ENCODE measurements at regions not wholly inside any gene's neighbourhood (a gene's known extent, or its start where the extent isn't known, plus 50 kb on each side); places are given as distances from the start of the nearest gene placed in this dataset.

DNA sequence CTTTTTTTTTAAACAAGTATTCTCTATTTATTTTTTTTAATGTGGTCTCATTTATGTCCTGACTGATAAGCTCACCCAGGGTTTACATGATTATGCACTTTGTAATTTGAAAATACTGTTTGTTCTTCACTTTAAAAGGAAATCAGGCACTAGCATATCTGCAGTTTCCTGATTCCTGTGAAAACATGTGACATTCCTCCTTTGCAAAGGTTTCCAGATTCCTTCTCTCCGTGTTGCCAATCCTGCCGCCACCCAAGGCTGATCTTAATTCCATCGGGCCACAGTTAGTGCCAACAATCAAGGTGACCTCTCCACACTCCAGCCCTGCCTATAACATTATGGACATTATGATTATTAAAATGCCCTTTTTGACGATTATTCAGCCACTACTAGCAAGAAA lies 225.4 kb downstream of the PCDH7 start:
- Histone ChIP-seq H3K4me1 (ENCODE audit: control insufficient read depth, extremely low read depth, insufficient read depth, low read length) (no peaks in the 10 kb centered on the region), H3K4me2 (ENCODE audit: extremely low read depth, insufficient read depth, low read length) (no peak overlapping the region), H3K27me3 (ENCODE audit: control insufficient read depth, insufficient read depth, low read length) (no peaks in the 10 kb centered on the region), H2AFZ (ENCODE audit: low read length) (no peak overlapping the region), H3K9me3 (ENCODE audit: control insufficient read depth, insufficient read depth, low read depth, low read length) (no peaks in the 10 kb centered on the region), H3K79me2 (ENCODE audit: control insufficient read depth, insufficient read depth, low read length) (no peaks in the 10 kb centered on the region), H4K20me1 (ENCODE audit: control insufficient read depth, extremely low read depth, insufficient read depth, low read length) (no peaks in the 10 kb centered on the region), H3K4me3 (replicated peaks in 1 of 4; ENCODE audit: control extremely low read depth in 1 of 4, insufficient read depth in 1 of 4, low read depth in 3 of 4, low read length in 4 of 4) (no peak overlapping the region), H3K9ac (ENCODE audit: insufficient read depth, low read length) (no peak overlapping the region), H3K27ac (ENCODE audit: insufficient read depth, low read length) (no peak overlapping the region), H3K36me3 (ENCODE audit: control insufficient read depth, insufficient read depth, low read length) (no peaks in the 10 kb centered on the region)
- DNase-seq (ENCODE audit: low read depth in 2 of 2): peak; percentile 5 to 75
- no peak for TF ChIP-seq EZH2 (IDR thresholded peaks at IDR 0.05; ENCODE audit: low read length, missing control alignments)

DNA sequence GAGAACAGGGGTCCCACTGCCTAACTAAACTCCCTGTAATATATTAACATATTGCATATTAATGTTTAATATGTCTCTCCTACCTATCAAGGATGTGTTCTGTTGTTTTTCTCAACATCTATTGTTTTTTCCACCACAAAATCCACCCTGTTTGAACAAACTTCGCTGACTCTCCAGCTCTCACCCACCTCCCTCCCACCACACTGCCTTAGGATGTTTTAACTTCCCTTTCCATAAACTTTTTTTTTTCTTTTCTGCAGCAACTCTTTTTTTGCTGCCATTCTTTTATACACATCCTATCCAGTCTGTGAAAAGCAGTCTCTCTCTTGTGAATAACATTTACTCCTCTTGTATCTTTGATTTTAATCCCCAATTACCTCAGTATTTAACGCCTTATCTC lies 226.1 kb downstream of the PCDH7 start:
- H3K4me1 ChIP-seq (ENCODE audit: control insufficient read depth, extremely low read depth, insufficient read depth, low read length): no peaks in the 10 kb centered on the region
- no peak overlapping the region for H2AFZ ChIP-seq (ENCODE audit: low read length)
- no peaks in the 10 kb centered on the region for H3K79me2 ChIP-seq (ENCODE audit: control insufficient read depth, insufficient read depth, low read length)
- TF ChIP-seq EZH2 (IDR thresholded peaks at IDR 0.05; ENCODE audit: low read length, missing control alignments): no peak
- TF ChIP-seq, protein P1, sequence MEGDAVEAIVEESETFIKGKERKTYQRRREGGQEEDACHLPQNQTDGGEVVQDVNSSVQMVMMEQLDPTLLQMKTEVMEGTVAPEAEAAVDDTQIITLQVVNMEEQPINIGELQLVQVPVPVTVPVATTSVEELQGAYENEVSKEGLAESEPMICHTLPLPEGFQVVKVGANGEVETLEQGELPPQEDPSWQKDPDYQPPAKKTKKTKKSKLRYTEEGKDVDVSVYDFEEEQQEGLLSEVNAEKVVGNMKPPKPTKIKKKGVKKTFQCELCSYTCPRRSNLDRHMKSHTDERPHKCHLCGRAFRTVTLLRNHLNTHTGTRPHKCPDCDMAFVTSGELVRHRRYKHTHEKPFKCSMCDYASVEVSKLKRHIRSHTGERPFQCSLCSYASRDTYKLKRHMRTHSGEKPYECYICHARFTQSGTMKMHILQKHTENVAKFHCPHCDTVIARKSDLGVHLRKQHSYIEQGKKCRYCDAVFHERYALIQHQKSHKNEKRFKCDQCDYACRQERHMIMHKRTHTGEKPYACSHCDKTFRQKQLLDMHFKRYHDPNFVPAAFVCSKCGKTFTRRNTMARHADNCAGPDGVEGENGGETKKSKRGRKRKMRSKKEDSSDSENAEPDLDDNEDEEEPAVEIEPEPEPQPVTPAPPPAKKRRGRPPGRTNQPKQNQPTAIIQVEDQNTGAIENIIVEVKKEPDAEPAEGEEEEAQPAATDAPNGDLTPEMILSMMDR (conservative IDR thresholded peaks at IDR 0.05 in 1 of 2, IDR thresholded peaks at IDR 0.05 in 1 of 2; ENCODE audit: low read depth in 1 of 2, low read length in 2 of 2): no peak
- H3K4me3 ChIP-seq (replicated peaks in 1 of 4; ENCODE audit: control extremely low read depth in 1 of 4, insufficient read depth in 1 of 4, low read depth in 3 of 4, low read length in 4 of 4): no peak overlapping the region
- DNase-seq (ENCODE audit: low read depth in 2 of 2): no peak
- H3K27ac ChIP-seq (ENCODE audit: insufficient read depth, low read length): no peak overlapping the region
- H3K9me3 ChIP-seq (ENCODE audit: control insufficient read depth, insufficient read depth, low read depth, low read length): no peaks in the 10 kb centered on the region
- H4K20me1 ChIP-seq (ENCODE audit: control insufficient read depth, extremely low read depth, insufficient read depth, low read length): no peaks in the 10 kb centered on the region
- H3K27me3 ChIP-seq (ENCODE audit: control insufficient read depth, insufficient read depth, low read length): no peaks in the 10 kb centered on the region
- H3K4me2 ChIP-seq (ENCODE audit: extremely low read depth, insufficient read depth, low read length): no peak overlapping the region
- no peak overlapping the region for H3K9ac ChIP-seq (ENCODE audit: insufficient read depth, low read length)
- H3K36me3 ChIP-seq (ENCODE audit: control insufficient read depth, insufficient read depth, low read length): no peaks in the 10 kb centered on the region

DNA sequence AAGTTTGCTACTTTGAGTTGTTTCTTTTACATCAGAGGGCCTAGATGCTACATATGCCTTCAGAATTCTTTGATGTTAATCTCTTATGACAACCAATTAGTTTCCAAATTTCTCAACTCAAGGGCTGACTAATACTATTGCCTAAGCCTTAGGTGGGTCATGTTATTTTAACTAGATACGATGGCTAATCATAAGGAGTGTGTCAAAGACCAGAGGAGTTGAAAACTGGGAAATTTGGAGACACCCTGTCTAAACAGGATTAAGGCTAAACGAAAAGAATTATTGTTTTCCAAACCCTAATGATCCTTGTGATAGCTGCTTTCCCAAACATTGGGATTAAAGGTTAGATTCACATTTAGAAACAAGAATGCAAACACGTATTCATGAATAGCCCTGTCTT lies 228.5 kb downstream of the PCDH7 start:
- Histone ChIP-seq H3K27ac (ENCODE audit: insufficient read depth, low read length) (no peak overlapping the region), H4K20me1 (ENCODE audit: control insufficient read depth, extremely low read depth, insufficient read depth, low read length) (no peaks in the 10 kb centered on the region), H3K4me2 (ENCODE audit: extremely low read depth, insufficient read depth, low read length) (no peak overlapping the region), H3K4me1 (ENCODE audit: control insufficient read depth, extremely low read depth, insufficient read depth, low read length) (no peaks in the 10 kb centered on the region), H3K79me2 (ENCODE audit: control insufficient read depth, insufficient read depth, low read length) (no peaks in the 10 kb centered on the region), H3K9me3 (ENCODE audit: control insufficient read depth, insufficient read depth, low read depth, low read length) (no peaks in the 10 kb centered on the region), H3K27me3 (ENCODE audit: control insufficient read depth, insufficient read depth, low read length) (no peaks in the 10 kb centered on the region), H3K36me3 (ENCODE audit: control insufficient read depth, insufficient read depth, low read length) (no peaks in the 10 kb centered on the region), H3K4me3 (replicated peaks in 1 of 4; ENCODE audit: control extremely low read depth in 1 of 4, insufficient read depth in 1 of 4, low read depth in 3 of 4, low read length in 4 of 4) (no peak overlapping the region), H2AFZ (ENCODE audit: low read length) (no peak overlapping the region), H3K9ac (ENCODE audit: insufficient read depth, low read length) (no peak overlapping the region)
- no peak for TF ChIP-seq EZH2 (IDR thresholded peaks at IDR 0.05; ENCODE audit: low read length, missing control alignments)
- TF ChIP-seq, protein P1 (conservative IDR thresholded peaks at IDR 0.05 in 1 of 2, IDR thresholded peaks at IDR 0.05 in 1 of 2; ENCODE audit: low read depth in 1 of 2, low read length in 2 of 2): no peak
- peak; percentile 75 to 78 for DNase-seq (ENCODE audit: low read depth in 2 of 2)

All from fibroblast of lung (primary cell).